ENCODE measurements at regions not wholly inside any gene's neighbourhood (a gene's known extent, or its start where the extent isn't known, plus 50 kb on each side); places are given as distances from the start of the nearest gene placed in this dataset.

- TF ChIP-seq CTCF (IDR thresholded peaks at IDR 0.05) (no peak), POLR2A (IDR thresholded peaks at IDR 0.05) (no peak)
Measured at GRCh38 chr3:152729906-152730305, 105.0 kb upstream of the P2RY1 start.

Measured in thyroid gland (tissue), 4 donors.